ENCODE measurements at regions not wholly inside any gene's neighbourhood (a gene's known extent, or its start where the extent isn't known, plus 50 kb on each side); places are given as distances from the start of the nearest gene placed in this dataset.

- TF ChIP-seq CTCF (conservative IDR thresholded peaks at IDR 0.05; ENCODE audit: low read depth, low read length), result no peak
- no peak for TF ChIP-seq MAFK (IDR thresholded peaks at IDR 0.05; ENCODE audit: low read depth, low read length)
- no peak for TF ChIP-seq RFX5 (IDR thresholded peaks at IDR 0.05; ENCODE audit: low read depth, low read length)
- no peak for TF ChIP-seq RAD21 (IDR thresholded peaks at IDR 0.05; ENCODE audit: low read length)
- TF ChIP-seq NFE2L2 (IDR thresholded peaks at IDR 0.05; ENCODE audit: low read depth, low read length), result no peak
These were observed 64.7 kb downstream of the MTNR1B start for GRCh38 chr11:93034031-93034722.

All from IMR-90 (cell line).